PC-9 (cell line): ENCODE measurements at regions not wholly inside any gene's neighbourhood (a gene's known extent, or its start where the extent isn't known, plus 50 kb on each side); places are given as distances from the start of the nearest gene placed in this dataset.

Experiments used
- BruUV-seq: library from RNA; stranded (reverse); fragments of 400-500 nt; replicated peaks from 2 replicates; lab custom pipeline; 2021; lab: Mats Ljungman, UMichigan
- CTCF ChIA-PET: fragments of 300-600 bp; sonication (Branson Sonifier 250); formaldehyde crosslinking; loops from one replicate; lab custom pipeline; 2022; ENCODE audit warnings: antibody characterized with exemption; lab: Charles Lee
- POLR2A ChIA-PET: fragments of 300-600 bp; sonication (Branson Sonifier 250); formaldehyde crosslinking; loops from one replicate; lab custom pipeline; 2022; ENCODE audit warnings: antibody characterized with exemption; ENCODE audit not compliant: unreplicated experiment; lab: Charles Lee
- DNase-seq, 2 experiments: peaks; one replicate each; pipeline versions ENCODE4 v3.0.0 to v3.0.0-alpha.2; 2015 to 2022; ENCODE audit warnings: mixed read lengths in 1 of 2
- H2AFZ ChIP-seq: fragments of 200-600 bp; sonication (generic); 2 replicates; pipeline ENCODE4 v1.8.1; 2017; ENCODE audit warnings: antibody characterized with exemption
- H3F3A ChIP-seq: fragments of 200-600 bp; sonication (generic); 2 replicates; pipeline ENCODE4 v1.8.1; 2017; ENCODE audit warnings: antibody characterized with exemption, mild to moderate bottlenecking, low read depth; ENCODE audit not compliant: insufficient read depth
- H3K27ac ChIP-seq: fragments of 200-600 bp; sonication (generic); 2 replicates; pipeline ENCODE4 v1.6.1; 2016; ENCODE audit warnings: mixed run types
- H3K27me3 ChIP-seq: fragments of 200-600 bp; sonication (generic); 2 replicates; pipeline ENCODE4 v1.6.1; 2016; ENCODE audit warnings: low read depth, mixed run types; ENCODE audit not compliant: insufficient read depth
- H3K36me3 ChIP-seq: fragments of 200-600 bp; sonication (generic); 2 replicates; pipeline ENCODE4 v1.6.1; 2016; ENCODE audit warnings: low read depth, mixed run types
- H3K4me1 ChIP-seq: fragments of 200-600 bp; sonication (generic); replicated peaks from 2 replicates; pipeline ENCODE4 v1.6.1; 2016; ENCODE audit warnings: mixed run types; ENCODE audit not compliant: insufficient read depth
- H3K4me2 ChIP-seq: fragments of 200-600 bp; sonication (generic); 2 replicates; pipeline ENCODE4 v1.6.1; 2017; ENCODE audit warnings: mixed run types
- H3K4me3 ChIP-seq: fragments of 200-600 bp; sonication (generic); 2 replicates; pipeline ENCODE4 v1.6.1; 2016; ENCODE audit warnings: mixed run types
- H3K79me2 ChIP-seq: fragments of 200-600 bp; sonication (generic); 2 replicates; pipeline ENCODE4 v1.6.1; 2017; ENCODE audit warnings: low read depth, mixed run types
- H3K9me2 ChIP-seq: fragments of 200-600 bp; sonication (generic); 2 replicates; pipeline ENCODE4 v1.8.1; 2017; ENCODE audit warnings: mild to moderate bottlenecking; ENCODE audit not compliant: insufficient read depth
- H3K9me3 ChIP-seq: fragments of 200-600 bp; sonication (generic); 2 replicates; pipeline ENCODE4 v1.8.1; 2016; ENCODE audit warnings: low read depth; ENCODE audit not compliant: insufficient read depth
- H4K20me1 ChIP-seq: fragments of 200-600 bp; sonication (generic); 2 replicates; pipeline ENCODE4 v1.8.1; 2017; ENCODE audit not compliant: insufficient read depth
- EZH2 ChIP-seq: fragments of 200-600 bp; sonication (generic); IDR thresholded peaks from 2 replicates; pipeline ENCODE4 v1.8.0; 2017; ENCODE audit warnings: antibody characterized with exemption, low read depth
- intact Hi-C: fragments of 100-400 bp; cut with micrococcal nuclease; formaldehyde crosslinking; loops from one replicate; pipeline ENCODE4 v1.10.0; 2022; ENCODE audit not compliant: unreplicated experiment
- TF ChIP-seq, protein P1 (sequence below): fragments of 200-600 bp; sonication (generic); conservative IDR thresholded peaks from 2 replicates; pipeline ENCODE4 v1.6.1; 2017; ENCODE audit warnings: mixed run types, antibody characterized with exemption, mild to moderate bottlenecking, moderate library complexity

DNA sequence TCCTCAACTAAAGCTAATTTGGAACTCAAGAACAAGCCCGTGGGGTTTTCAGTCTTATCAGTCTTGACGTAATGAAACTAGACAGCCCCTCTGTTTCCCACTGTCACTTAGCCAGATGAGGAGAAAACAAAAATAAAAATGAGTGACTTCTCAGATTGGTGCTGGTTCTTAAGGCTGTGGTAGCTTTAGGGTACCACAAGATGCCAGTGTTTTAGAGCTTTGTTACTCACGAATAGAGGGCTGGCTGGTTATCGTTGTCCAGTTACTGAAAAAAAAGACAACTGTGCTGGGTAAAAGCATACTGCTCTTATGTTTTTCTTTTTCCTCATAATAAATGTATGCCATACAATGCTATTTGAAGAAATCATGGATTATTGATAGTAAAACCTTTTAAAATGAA, 796.7 kb downstream of the RAPGEF2 start:
- ChIA-PET CTCF (no interaction called here), POLR2A (no interaction called here)
- intact Hi-C loops: no loop called here

DNA sequence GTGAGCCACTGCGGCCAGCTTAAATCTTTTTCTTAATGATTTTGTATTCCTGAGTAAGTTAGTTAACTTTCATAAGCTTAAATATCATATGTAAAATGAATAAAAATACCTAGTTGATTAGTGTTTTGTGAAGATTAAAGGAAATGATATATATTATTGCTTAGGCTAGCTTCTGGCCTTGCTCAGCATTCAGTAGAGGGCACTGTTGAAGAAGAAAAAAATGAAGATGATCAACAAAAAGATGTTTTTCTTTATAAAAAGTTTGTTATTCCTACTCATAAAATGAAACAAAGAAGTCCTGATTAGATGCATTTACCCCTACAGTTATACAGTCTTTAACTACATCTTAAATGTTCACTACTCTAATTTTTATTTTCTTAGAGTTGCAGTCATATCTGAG, 797.7 kb downstream of the RAPGEF2 start:
- H3K4me1 ChIP-seq: no peaks in the 10 kb centered on the region
- H2AFZ ChIP-seq: no peak overlapping the region
- DNase-seq: no peak
- no peak overlapping the region for H3K4me2 ChIP-seq
- POLR2A ChIA-PET: no interaction called here
- TF ChIP-seq EZH2: no peak
- TF ChIP-seq, protein P1, sequence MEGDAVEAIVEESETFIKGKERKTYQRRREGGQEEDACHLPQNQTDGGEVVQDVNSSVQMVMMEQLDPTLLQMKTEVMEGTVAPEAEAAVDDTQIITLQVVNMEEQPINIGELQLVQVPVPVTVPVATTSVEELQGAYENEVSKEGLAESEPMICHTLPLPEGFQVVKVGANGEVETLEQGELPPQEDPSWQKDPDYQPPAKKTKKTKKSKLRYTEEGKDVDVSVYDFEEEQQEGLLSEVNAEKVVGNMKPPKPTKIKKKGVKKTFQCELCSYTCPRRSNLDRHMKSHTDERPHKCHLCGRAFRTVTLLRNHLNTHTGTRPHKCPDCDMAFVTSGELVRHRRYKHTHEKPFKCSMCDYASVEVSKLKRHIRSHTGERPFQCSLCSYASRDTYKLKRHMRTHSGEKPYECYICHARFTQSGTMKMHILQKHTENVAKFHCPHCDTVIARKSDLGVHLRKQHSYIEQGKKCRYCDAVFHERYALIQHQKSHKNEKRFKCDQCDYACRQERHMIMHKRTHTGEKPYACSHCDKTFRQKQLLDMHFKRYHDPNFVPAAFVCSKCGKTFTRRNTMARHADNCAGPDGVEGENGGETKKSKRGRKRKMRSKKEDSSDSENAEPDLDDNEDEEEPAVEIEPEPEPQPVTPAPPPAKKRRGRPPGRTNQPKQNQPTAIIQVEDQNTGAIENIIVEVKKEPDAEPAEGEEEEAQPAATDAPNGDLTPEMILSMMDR: no peak; the same call in 1 of the 2 replicates
- no peaks in the 10 kb centered on the region for H3F3A ChIP-seq
- no peak overlapping the region for H3K27ac ChIP-seq
- no peaks in the 10 kb centered on the region for H3K27me3 ChIP-seq
- H4K20me1 ChIP-seq: no peaks in the 10 kb centered on the region
- intact Hi-C loops: no loop called here
- no peaks in the 10 kb centered on the region for H3K9me3 ChIP-seq
- no peaks in the 10 kb centered on the region for H3K9me2 ChIP-seq
- H3K36me3 ChIP-seq: no peaks in the 10 kb centered on the region
- CTCF ChIA-PET: no interaction called here
- H3K4me3 ChIP-seq: no peak overlapping the region
- BruUV-seq: no TSS peak
- no peaks in the 10 kb centered on the region for H3K79me2 ChIP-seq

More for the DNA sequence above, 796.7 kb downstream of the RAPGEF2 start:
- Histone ChIP-seq H3K9me2 (no peaks in the 10 kb centered on the region), H3K9me3 (no peaks in the 10 kb centered on the region), H3K79me2 (no peaks in the 10 kb centered on the region), H3K4me1 (no peaks in the 10 kb centered on the region), H3K27me3 (no peaks in the 10 kb centered on the region), H3K4me3 (no peak overlapping the region), H4K20me1 (no peaks in the 10 kb centered on the region), H3F3A (no peaks in the 10 kb centered on the region), H3K36me3 (no peaks in the 10 kb centered on the region), H3K4me2 (no peak overlapping the region), H2AFZ (no peak overlapping the region), H3K27ac (no peak overlapping the region)
- no peak for TF ChIP-seq EZH2
- TF ChIP-seq, protein P1: no peak
- BruUV-seq: no TSS peak
- DNase-seq: no peak

DNA sequence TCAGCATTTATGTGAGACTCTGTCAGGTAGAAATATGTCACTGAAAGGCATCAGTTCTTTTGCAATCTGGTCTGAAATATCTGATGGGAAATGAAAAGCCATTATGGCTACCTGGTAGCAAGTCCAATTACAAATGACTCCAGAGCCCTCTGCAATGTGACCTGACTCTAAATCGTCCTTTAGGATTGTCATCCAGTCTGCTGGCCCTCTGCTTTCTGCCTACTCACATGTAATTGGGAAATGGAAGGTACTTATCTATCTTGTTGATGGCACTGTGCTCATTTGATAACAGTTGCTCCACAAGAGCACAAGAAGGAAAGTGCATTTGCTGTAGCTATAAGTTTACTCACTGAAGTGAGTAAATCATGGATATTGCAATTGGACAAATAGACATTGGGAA, 799.8 kb downstream of the RAPGEF2 start:
- no peaks in the 10 kb centered on the region for H3K79me2 ChIP-seq
- intact Hi-C loops: no loop called here
- no peaks in the 10 kb centered on the region for H3K36me3 ChIP-seq
- no peaks in the 10 kb centered on the region for H4K20me1 ChIP-seq
- no peak overlapping the region for H3K4me3 ChIP-seq
- H3K4me2 ChIP-seq: no peak overlapping the region
- CTCF ChIA-PET: no interaction called here
- H3K27ac ChIP-seq: no peak overlapping the region
- DNase-seq: no peak
- no peaks in the 10 kb centered on the region for H3K4me1 ChIP-seq
- POLR2A ChIA-PET: no interaction called here
- no peaks in the 10 kb centered on the region for H3K9me3 ChIP-seq
- TF ChIP-seq, protein P1: no peak
- TF ChIP-seq EZH2: no peak
- no peaks in the 10 kb centered on the region for H3F3A ChIP-seq
- H3K9me2 ChIP-seq: no peaks in the 10 kb centered on the region
- BruUV-seq: no TSS peak
- H3K27me3 ChIP-seq: no peaks in the 10 kb centered on the region
- H2AFZ ChIP-seq: no peak overlapping the region
